Embryonic facial prominence (tissue), 1 donor: ENCODE measurements at regions not wholly inside any gene's neighbourhood (a gene's known extent, or its start where the extent isn't known, plus 50 kb on each side); places are given as distances from the start of the nearest gene placed in this dataset.

ENCODE experiments used
- DNase-seq: peaks from one replicate; pipeline ENCODE4 v3.0.0-alpha.2; 2016; ENCODE audit errors: extremely low spot score

GRCh38 chr11:109970516-109971183 is 122.5 kb upstream of the ZC3H12C start:
- no peak for DNase-seq

GRCh38 chr11:109971184-109971523 is 122.0 kb upstream of the ZC3H12C start:
- no peak for DNase-seq

GRCh38 chr11:109972181-109972715 is 120.9 kb upstream of the ZC3H12C start:
- DNase-seq, result no peak

- no peak for DNase-seq
These were observed 120.3 kb upstream of the ZC3H12C start for GRCh38 chr11:109972939-109973338.

- no peak for DNase-seq
These were observed 119.7 kb upstream of the ZC3H12C start for GRCh38 chr11:109973486-109973885.

- DNase-seq, result no peak
These were observed 118.7 kb upstream of the ZC3H12C start for GRCh38 chr11:109974523-109974922.

GRCh38 chr11:109978895-109979294 is 114.3 kb upstream of the ZC3H12C start:
- DNase-seq, result no peak

- no peak for DNase-seq
These were observed 112.1 kb upstream of the ZC3H12C start for GRCh38 chr11:109981031-109981636.

- no peak for DNase-seq
These were observed 109.8 kb upstream of the ZC3H12C start for GRCh38 chr11:109983358-109983757.

GRCh38 chr11:109984634-109985289 is 108.4 kb upstream of the ZC3H12C start:
- no peak for DNase-seq

- DNase-seq, result no peak
These were observed 106.7 kb upstream of the ZC3H12C start for GRCh38 chr11:109986488-109986887.

- DNase-seq, result no peak
These were observed 101.4 kb upstream of the ZC3H12C start for GRCh38 chr11:109991835-109992234.

GRCh38 chr11:109993786-109994185 is 99.4 kb upstream of the ZC3H12C start:
- DNase-seq, result no peak

- DNase-seq, result no peak
These were observed 98.3 kb upstream of the ZC3H12C start for GRCh38 chr11:109994907-109995306.

- DNase-seq, result no peak
These were observed 97.1 kb upstream of the ZC3H12C start for GRCh38 chr11:109996060-109996459.

- DNase-seq, result no peak
These were observed 94.3 kb upstream of the ZC3H12C start for GRCh38 chr11:109998921-109999320.

GRCh38 chr11:110000031-110000502 is 93.1 kb upstream of the ZC3H12C start:
- DNase-seq, result no peak

- DNase-seq, result no peak
These were observed 92.3 kb upstream of the ZC3H12C start for GRCh38 chr11:110000850-110001249.

GRCh38 chr11:110003426-110003825 is 89.8 kb upstream of the ZC3H12C start:
- DNase-seq, result no peak

GRCh38 chr11:110011595-110011994 is 81.6 kb upstream of the ZC3H12C start:
- no peak for DNase-seq

GRCh38 chr11:110015695-110016094 is 77.5 kb upstream of the ZC3H12C start:
- DNase-seq, result no peak

GRCh38 chr11:110019675-110020074 is 73.5 kb upstream of the ZC3H12C start:
- DNase-seq, result no peak

- DNase-seq, result no peak
These were observed 70.6 kb upstream of the ZC3H12C start for GRCh38 chr11:110022548-110022947.
